ENCODE measurements at regions not wholly inside any gene's neighbourhood (a gene's known extent, or its start where the extent isn't known, plus 50 kb on each side); places are given as distances from the start of the nearest gene placed in this dataset.

DNA sequence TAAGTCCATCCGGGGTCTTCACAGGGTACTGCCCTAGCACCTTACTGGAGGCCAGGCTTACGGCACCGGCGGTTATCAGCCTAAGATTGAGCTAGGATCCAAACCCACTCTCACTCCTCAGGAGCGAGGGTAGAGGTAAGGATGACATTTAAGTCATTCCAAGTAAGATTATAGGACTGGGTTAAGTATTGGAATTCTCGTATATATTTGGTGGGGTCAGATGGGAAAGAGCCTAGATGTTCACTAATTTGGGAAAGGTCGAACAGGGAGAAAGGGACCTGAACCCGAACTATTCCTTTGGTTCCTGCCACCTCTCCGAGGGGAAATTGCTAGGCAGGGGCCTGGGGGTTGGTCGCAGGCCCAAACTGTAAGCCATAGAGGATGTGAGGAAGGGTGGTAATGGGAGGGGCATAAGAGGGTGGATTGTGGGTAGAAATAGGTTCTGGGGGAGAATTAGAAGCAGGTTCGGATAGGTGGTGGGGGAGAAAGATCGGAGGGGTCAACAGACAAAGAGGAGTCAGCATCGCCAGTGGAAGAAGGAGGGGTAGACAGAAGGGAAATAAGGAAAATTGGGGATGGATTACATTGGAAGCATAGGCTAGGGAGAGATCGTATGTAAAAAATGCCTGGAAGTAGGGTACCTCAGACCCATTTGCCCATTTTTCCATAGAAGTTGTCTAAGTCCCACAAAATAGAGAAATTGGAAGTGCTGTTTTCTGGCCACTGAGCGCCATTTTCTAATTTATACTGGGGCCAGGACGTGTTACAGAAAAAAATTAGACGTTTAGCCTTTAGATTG is 747.1 kb upstream of the ADGRB3 start:
- CTCF ChIA-PET = no interaction called here
- no peak overlapping the region for H3K4me3 ChIP-seq (ENCODE audit: low read depth, low read length)
- TF ChIP-seq, protein P1, sequence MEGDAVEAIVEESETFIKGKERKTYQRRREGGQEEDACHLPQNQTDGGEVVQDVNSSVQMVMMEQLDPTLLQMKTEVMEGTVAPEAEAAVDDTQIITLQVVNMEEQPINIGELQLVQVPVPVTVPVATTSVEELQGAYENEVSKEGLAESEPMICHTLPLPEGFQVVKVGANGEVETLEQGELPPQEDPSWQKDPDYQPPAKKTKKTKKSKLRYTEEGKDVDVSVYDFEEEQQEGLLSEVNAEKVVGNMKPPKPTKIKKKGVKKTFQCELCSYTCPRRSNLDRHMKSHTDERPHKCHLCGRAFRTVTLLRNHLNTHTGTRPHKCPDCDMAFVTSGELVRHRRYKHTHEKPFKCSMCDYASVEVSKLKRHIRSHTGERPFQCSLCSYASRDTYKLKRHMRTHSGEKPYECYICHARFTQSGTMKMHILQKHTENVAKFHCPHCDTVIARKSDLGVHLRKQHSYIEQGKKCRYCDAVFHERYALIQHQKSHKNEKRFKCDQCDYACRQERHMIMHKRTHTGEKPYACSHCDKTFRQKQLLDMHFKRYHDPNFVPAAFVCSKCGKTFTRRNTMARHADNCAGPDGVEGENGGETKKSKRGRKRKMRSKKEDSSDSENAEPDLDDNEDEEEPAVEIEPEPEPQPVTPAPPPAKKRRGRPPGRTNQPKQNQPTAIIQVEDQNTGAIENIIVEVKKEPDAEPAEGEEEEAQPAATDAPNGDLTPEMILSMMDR (IDR thresholded peaks at IDR 0.05; ENCODE audit: insufficient read depth, low read length, missing control alignments) = no peak
- POLR2A ChIA-PET = no interaction called here
- DNase-seq (ENCODE audit: low read depth, low spot score) = no peak

DNA sequence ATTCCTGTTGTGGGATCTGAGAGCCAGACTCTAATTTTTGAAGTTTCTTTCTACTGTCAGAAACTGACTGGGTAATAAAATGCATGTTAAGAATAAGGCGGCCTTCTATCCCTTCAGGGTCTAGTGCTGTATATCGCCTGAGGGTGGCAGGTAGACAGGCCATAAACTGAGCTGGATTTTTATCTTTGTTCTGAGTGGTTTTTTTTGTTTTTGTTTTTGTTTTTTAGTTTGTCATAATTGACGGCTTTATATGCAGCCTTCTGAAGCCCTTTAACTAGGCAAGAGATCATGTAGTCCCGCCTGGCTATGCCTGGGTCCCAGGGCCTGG is 747.7 kb upstream of the ADGRB3 start:
- CTCF ChIA-PET = no interaction called here
- no peak overlapping the region for H3K4me3 ChIP-seq (ENCODE audit: low read depth, low read length)
- no peak for DNase-seq (ENCODE audit: low read depth, low spot score)
- POLR2A ChIA-PET = no interaction called here
- TF ChIP-seq, protein P1 (IDR thresholded peaks at IDR 0.05; ENCODE audit: insufficient read depth, low read length, missing control alignments) = no peak

DNA sequence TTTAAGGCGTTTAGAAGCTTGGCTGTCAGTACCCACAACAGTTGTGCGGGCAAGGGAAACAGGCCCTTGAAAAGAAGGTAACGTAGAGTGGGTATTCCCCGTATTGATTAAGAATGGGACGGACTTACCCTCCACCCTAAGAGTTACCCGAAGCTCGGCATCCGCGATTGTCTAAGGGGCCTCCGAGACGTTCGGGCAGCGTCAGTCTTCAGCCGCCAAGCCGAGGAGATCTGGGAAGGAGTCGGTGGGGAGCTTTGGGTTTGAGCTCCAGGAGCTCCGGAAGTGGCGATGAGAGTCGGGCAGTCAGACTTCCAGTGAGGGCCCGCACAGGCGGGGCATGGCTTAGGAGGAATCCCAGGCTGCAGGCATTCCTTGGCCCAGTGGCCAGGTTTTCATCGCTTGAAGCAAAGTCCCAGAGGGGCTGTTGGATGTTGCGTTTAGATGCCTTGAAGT is 748.2 kb upstream of the ADGRB3 start:
- no peak overlapping the region for H3K4me3 ChIP-seq (ENCODE audit: low read depth, low read length)
- DNase-seq (ENCODE audit: low read depth, low spot score) = no peak
- TF ChIP-seq, protein P1 (IDR thresholded peaks at IDR 0.05; ENCODE audit: insufficient read depth, low read length, missing control alignments) = no peak
- POLR2A ChIA-PET = no interaction called here
- CTCF ChIA-PET = no interaction called here

DNA sequence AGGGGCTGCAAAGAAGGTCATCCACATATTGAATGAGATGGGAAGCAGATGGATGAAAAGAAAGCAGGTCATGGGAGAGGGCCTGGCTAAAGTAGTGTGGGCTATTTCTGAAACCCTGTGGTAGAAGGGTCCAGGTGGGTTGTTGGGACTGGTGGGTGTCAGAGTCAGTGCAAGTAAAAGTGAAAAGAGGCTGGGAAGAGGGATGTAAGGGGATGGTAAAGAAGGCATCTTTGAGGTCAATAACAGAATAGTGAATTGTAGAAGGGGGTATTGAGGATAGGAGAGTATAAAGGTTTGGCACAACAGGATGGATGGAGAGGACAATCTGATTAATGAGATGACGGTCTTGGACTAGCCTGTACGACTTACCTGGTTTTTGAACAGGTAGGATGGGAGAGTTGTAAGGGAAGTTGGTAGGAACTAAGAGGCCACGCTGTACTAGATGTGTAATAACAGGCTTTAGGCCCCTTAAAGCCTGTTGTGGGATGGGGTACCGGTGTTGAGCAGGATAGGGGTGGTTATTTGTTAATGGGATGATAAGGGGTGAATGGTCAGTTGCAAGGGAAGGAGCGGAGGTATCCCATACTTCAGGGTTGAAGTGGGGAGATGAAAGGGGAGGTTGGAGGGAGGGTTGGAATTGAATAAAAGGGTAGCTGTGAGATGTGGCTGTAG is 748.9 kb upstream of the ADGRB3 start:
- ChIA-PET POLR2A (no interaction called here), CTCF (no interaction called here)
- TF ChIP-seq, protein P1 (IDR thresholded peaks at IDR 0.05; ENCODE audit: insufficient read depth, low read length, missing control alignments) = no peak
- H3K4me3 ChIP-seq (ENCODE audit: low read depth, low read length) = no peak overlapping the region
- no peak for DNase-seq (ENCODE audit: low read depth, low spot score)

DNA sequence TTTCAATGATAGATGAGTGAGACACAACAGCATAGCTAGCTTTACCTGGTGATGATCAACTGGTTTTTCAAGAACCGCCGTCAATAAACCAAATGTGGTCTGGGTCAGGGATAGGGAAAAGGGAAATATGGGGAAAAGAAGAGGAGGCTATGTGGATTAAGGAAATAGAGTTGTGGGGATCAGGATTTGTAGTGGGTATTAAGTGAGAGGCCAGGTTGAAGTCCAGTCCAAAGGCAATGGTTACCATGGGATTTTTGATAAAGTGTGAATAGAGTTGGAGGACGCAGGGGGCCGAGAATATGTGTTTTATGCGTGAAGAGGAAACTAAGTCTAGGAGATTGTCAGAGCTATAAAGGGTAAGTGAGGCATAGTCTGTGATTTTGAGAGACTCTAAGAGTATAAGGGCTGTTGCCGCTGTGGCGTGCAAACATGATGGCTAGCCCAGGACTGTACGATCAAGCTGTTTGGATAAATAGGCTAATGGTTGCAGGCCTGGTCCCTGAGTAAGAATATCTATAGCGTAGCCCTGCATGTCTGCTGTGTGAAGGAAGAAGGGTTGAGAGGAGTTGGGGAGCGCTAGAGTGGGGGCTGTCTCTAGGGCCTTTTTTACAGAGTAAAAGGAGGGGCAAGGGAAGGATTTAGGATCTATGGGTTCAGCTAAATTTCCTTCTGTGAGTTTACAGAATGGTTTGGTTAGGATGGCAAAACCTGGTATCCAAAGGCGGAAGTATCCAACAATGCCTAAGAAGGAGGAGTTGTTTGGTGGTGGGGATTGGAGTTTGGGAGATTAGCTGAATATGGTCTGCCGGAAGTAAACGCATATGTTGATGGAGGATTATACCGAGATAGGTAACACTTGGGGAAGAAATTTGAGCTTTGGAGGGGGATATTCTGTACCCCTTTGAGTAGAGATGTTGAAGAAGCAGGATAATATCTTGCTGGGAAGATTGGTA is 749.7 kb upstream of the ADGRB3 start:
- no peak overlapping the region for H3K4me3 ChIP-seq (ENCODE audit: low read depth, low read length)
- TF ChIP-seq, protein P1 (IDR thresholded peaks at IDR 0.05; ENCODE audit: insufficient read depth, low read length, missing control alignments) = no peak
- CTCF ChIA-PET = no interaction called here
- POLR2A ChIA-PET = no interaction called here
- no peak for DNase-seq (ENCODE audit: low read depth, low spot score)

DNA sequence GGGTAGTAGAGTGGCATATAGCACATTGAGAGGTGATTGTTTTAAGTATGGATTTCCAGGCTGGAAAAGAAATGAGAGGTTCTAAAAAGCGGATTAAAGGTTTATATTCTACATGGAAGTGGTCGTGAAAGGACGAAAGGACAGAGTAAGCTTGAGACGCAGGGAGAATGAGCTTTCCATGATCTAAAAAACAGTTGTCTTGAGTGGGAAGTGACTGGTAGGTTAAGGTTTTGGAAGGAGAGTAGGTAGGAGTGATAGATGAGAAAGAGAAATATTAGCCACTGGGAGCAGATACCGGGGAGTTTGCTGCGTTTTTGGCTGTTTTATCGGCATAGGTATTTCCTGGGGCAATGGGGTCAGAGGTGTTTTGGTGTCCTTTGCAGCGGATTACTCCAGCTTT is 750.6 kb upstream of the ADGRB3 start:
- no peak for DNase-seq (ENCODE audit: low read depth, low spot score)
- POLR2A ChIA-PET = no interaction called here
- CTCF ChIA-PET = no interaction called here
- TF ChIP-seq, protein P1 (IDR thresholded peaks at IDR 0.05; ENCODE audit: insufficient read depth, low read length, missing control alignments) = no peak
- H3K4me3 ChIP-seq (ENCODE audit: low read depth, low read length) = no peak overlapping the region

All from AG04449 (cell line).